CD14-positive monocyte (primary cell): ENCODE measurements at regions not wholly inside any gene's neighbourhood (a gene's known extent, or its start where the extent isn't known, plus 50 kb on each side); places are given as distances from the start of the nearest gene placed in this dataset.

Source experiments
- DNase-seq, 3 donors: peaks; one replicate each; pipeline ENCODE4 v3.0.0-alpha.2; 2011 to 2022
- H2AFZ ChIP-seq: 2 replicates; pipeline ENCODE4 v1.6.0; 2012; ENCODE audit warnings: mild to moderate bottlenecking, low read depth, low read length, inconsistent platforms; ENCODE audit not compliant: insufficient read depth, poor library complexity, severe bottlenecking
- H3K27ac ChIP-seq, 2 donors: 1 replicate in 1 of 2; 2 replicates in 1 of 2; pipeline ENCODE4 v1.5.1; 2012 to 2013; ENCODE audit warnings: low read length in 2 of 2, control low read depth in 1 of 2, inconsistent platforms in 1 of 2, low read depth in 1 of 2, mild to moderate bottlenecking in 1 of 2
- H3K27me3 ChIP-seq, 2 donors: one replicate each; pipeline versions ENCODE4 v1.6.0 to v1.6.1; 2011 to 2013; ENCODE audit warnings: low read length in 2 of 2; ENCODE audit not compliant: control insufficient read depth in 2 of 2, insufficient read depth in 2 of 2
- H3K36me3 ChIP-seq, 2 donors: replicated peaks in 1 of 2; 1 replicate in 1 of 2; 2 replicates in 1 of 2; pipeline versions ENCODE4 v1.5.1 to v1.6.1; 2012 to 2013; ENCODE audit warnings: low read length in 2 of 2, control low read depth in 1 of 2, inconsistent platforms in 1 of 2, mild to moderate bottlenecking in 1 of 2; ENCODE audit not compliant: insufficient read depth in 2 of 2, control insufficient read depth in 1 of 2
- H3K4me1 ChIP-seq, 2 donors: 1 replicate in 1 of 2; 2 replicates in 1 of 2; pipeline versions ENCODE4 v1.5.1 to v1.6.1; 2012 to 2013; ENCODE audit warnings: low read length in 2 of 2, control low read depth in 1 of 2, inconsistent platforms in 1 of 2, mild to moderate bottlenecking in 1 of 2, moderate library complexity in 1 of 2; ENCODE audit not compliant: insufficient read depth in 2 of 2, control insufficient read depth in 1 of 2
- H3K4me2 ChIP-seq: replicated peaks from 2 replicates; pipeline ENCODE3; 2012; ENCODE audit warnings: low read length, moderate library complexity, mild to moderate bottlenecking; ENCODE audit not compliant: poor library complexity, severe bottlenecking; ENCODE audit errors: extremely low read depth
- H3K4me3 ChIP-seq, 3 experiments: fragments of 200-600 bp in 1 of 3; sonication (generic) in 1 of 3; replicated peaks in 1 of 3; 1 replicate in 2 of 3; 2 replicates in 1 of 3; pipeline ENCODE4 v1.5.1; 2011 to 2013; ENCODE audit warnings: low read length in 3 of 3, mild to moderate bottlenecking in 3 of 3, control low read depth in 2 of 3, low read depth in 2 of 3, inconsistent platforms in 1 of 3, moderate library complexity in 1 of 3
- H3K79me2 ChIP-seq: 2 replicates; pipeline ENCODE4 v1.6.0; 2012; ENCODE audit warnings: mild to moderate bottlenecking, control low read depth, inconsistent platforms, low read length, moderate library complexity; ENCODE audit not compliant: insufficient read depth
- H3K9ac ChIP-seq: 2 replicates; pipeline ENCODE4 v1.6.0; 2017; ENCODE audit warnings: low read length, mild to moderate bottlenecking; ENCODE audit not compliant: insufficient read depth, poor library complexity, severe bottlenecking
- H3K9me3 ChIP-seq, 2 donors: replicated peaks in 1 of 2; 1 replicate in 1 of 2; 2 replicates in 1 of 2; pipeline versions ENCODE4 v1.5.1 to v1.6.1; 2012 to 2013; ENCODE audit warnings: low read length in 2 of 2, control low read depth in 1 of 2; ENCODE audit not compliant: control insufficient read depth in 1 of 2, insufficient read depth in 1 of 2
- H4K20me1 ChIP-seq: 2 replicates; pipeline ENCODE4 v1.6.0; 2012; ENCODE audit warnings: mild to moderate bottlenecking, low read length, control low read depth, moderate library complexity; ENCODE audit not compliant: insufficient read depth
- H3K27ac Mint-ChIP-seq, 7 donors: one replicate each; pipeline ENCODE4 v1.8.0; 2020; ENCODE audit warnings: mild to moderate bottlenecking in 7 of 7, mixed read lengths in 7 of 7, moderate library complexity in 6 of 7, inconsistent platforms in 2 of 7
- H3K27me3 Mint-ChIP-seq, 3 donors: one replicate each; pipeline ENCODE4 v1.8.0; 2021 to 2022; ENCODE audit warnings: low read depth in 3 of 3, mild to moderate bottlenecking in 3 of 3, mixed read lengths in 3 of 3, moderate library complexity in 3 of 3, inconsistent platforms in 1 of 3
- H3K36me3 Mint-ChIP-seq, 2 donors: one replicate each; pipeline ENCODE4 v1.8.0; 2020; ENCODE audit warnings: mixed read lengths in 2 of 2, inconsistent platforms in 1 of 2, mild to moderate bottlenecking in 1 of 2
- H3K4me1 Mint-ChIP-seq: one replicate; pipeline ENCODE4 v1.8.0; 2020; ENCODE audit warnings: mild to moderate bottlenecking, mixed read lengths
- H3K4me3 Mint-ChIP-seq, 2 donors: one replicate each; pipeline ENCODE4 v1.8.0; 2020; ENCODE audit warnings: mild to moderate bottlenecking in 2 of 2, mixed read lengths in 2 of 2, moderate library complexity in 1 of 2
- H3K9me3 Mint-ChIP-seq, 7 donors: one replicate each; pipeline ENCODE4 v1.8.0; 2020 to 2022; ENCODE audit warnings: mixed read lengths in 7 of 7, mild to moderate bottlenecking in 6 of 7, moderate library complexity in 6 of 7, inconsistent platforms in 2 of 7
- CTCF ChIP-seq: fragments of 200-600 bp; IDR thresholded peaks from one replicate; pipeline ENCODE4 v1.8.0; 2022; ENCODE audit warnings: antibody characterized with exemption, mild to moderate bottlenecking
- WGBS: methylation state at CpG from one replicate; pipeline ENCODE4 v1.1.5; 2013; ENCODE audit warnings: missing lambda C conversion rate; ENCODE audit not compliant: insufficient coverage; 5-methylcytosine and 5-hydroxymethylcytosine counted together
- intact Hi-C, 2 donors: fragments of 100-400 bp; cut with micrococcal nuclease; formaldehyde crosslinking; loops; one replicate each; pipeline versions ENCODE4 v1.15.0 to v1.15.1; 2023

GRCh38 chr7:32228601-32229000 lies 158.4 kb upstream of the PDE1C start:
- H3K9me3 Mint-ChIP-seq, result peaks cover 0 to 10% (median 4%) of the 10 kb centered on the region in 7 donors
- Histone ChIP-seq H3K4me2 (no peak overlapping the region), H4K20me1 (no peaks in the 10 kb centered on the region), H3K36me3 (no peaks in the 10 kb centered on the region), H3K4me3 (no peak overlapping the region), H2AFZ (no peak overlapping the region), H3K27me3 (no peaks in the 10 kb centered on the region), H3K9ac (no peak overlapping the region), H3K79me2 (no peaks in the 10 kb centered on the region), H3K4me1 (no peaks in the 10 kb centered on the region), H3K27ac (no peak overlapping the region), H3K9me3 (peaks cover 0 to 6% of the 10 kb centered on the region in 2 donors)
- no peaks in the 10 kb centered on the region for H3K36me3 Mint-ChIP-seq
- H3K27me3 Mint-ChIP-seq, result peaks cover 0 to 2% (median 0%) of the 10 kb centered on the region in 3 donors
- intact Hi-C loops, result no loop called here
- DNase-seq, result no peak
- H3K27ac Mint-ChIP-seq, result peak overlapping the region in 1 of 7 donors; percentile 31
- TF ChIP-seq CTCF, result no peak
- no peaks in the 10 kb centered on the region for H3K4me1 Mint-ChIP-seq
- WGBS, result 93% methylated on average over 2 of the region's 2 CpGs
- no peak overlapping the region for H3K4me3 Mint-ChIP-seq

- no peak overlapping the region for H3K27ac ChIP-seq
- no peak overlapping the region for H3K4me2 ChIP-seq
- H4K20me1 ChIP-seq, result no peaks in the 10 kb centered on the region
- intact Hi-C loops, result no loop called here
- no peaks in the 10 kb centered on the region for H3K4me1 Mint-ChIP-seq
- no CpG with 5 or more reads among the region's 1 CpG for WGBS
- no peak for TF ChIP-seq CTCF
- H3K9ac ChIP-seq, result no peak overlapping the region
- DNase-seq, result no peak
- no peak overlapping the region for H3K4me3 ChIP-seq
- H3K27ac Mint-ChIP-seq, result no peak overlapping the region
- H3K27me3 ChIP-seq, result no peaks in the 10 kb centered on the region
- no peak overlapping the region for H3K4me3 Mint-ChIP-seq
- H3K9me3 ChIP-seq, result peaks cover 0 to 6% of the 10 kb centered on the region in 2 donors
- H2AFZ ChIP-seq, result no peak overlapping the region
- H3K9me3 Mint-ChIP-seq, result peaks cover 0 to 10% (median 4%) of the 10 kb centered on the region in 7 donors
- peaks cover 0 to 2% (median 0%) of the 10 kb centered on the region in 3 donors for H3K27me3 Mint-ChIP-seq
- H3K36me3 ChIP-seq, result no peaks in the 10 kb centered on the region
- H3K79me2 ChIP-seq, result no peaks in the 10 kb centered on the region
- H3K36me3 Mint-ChIP-seq, result no peaks in the 10 kb centered on the region
- no peaks in the 10 kb centered on the region for H3K4me1 ChIP-seq
These were observed 157.5 kb upstream of the PDE1C start for GRCh38 chr7:32227746-32228145.
